ENCODE measurements at regions not wholly inside any gene's neighbourhood (a gene's known extent, or its start where the extent isn't known, plus 50 kb on each side); places are given as distances from the start of the nearest gene placed in this dataset.

GRCh38 chrX:42597481-42597880 is 180.5 kb downstream of the PPP1R2C start:
- TF ChIP-seq CTCF (IDR thresholded peaks at IDR 0.05; ENCODE audit: low read depth, low read length, poor library complexity, severe bottlenecking) (no peak), EZH2phosphoT487 (IDR thresholded peaks at IDR 0.05; ENCODE audit: borderline replicate concordance, low read length) (no peak)
